HEK293 (cell line): ENCODE measurements at regions not wholly inside any gene's neighbourhood (a gene's known extent, or its start where the extent isn't known, plus 50 kb on each side); places are given as distances from the start of the nearest gene placed in this dataset.

Experiments
- CTCF ChIA-PET: fragments of 350-600 bp; formaldehyde crosslinking; extraction: SDS; loops from one replicate; lab custom pipeline; 2021; ENCODE audit warnings: antibody characterized with exemption; lab: Yijun Ruan, JAX
- POLR2A ChIA-PET: fragments of 300-600 bp; formaldehyde crosslinking; extraction: SDS; loops from one replicate; lab custom pipeline; 2020; ENCODE audit warnings: antibody characterized with exemption, inconsistent platforms; lab: Yijun Ruan, JAX
- H3K27ac ChIP-seq: fragments of 200-500 bp; sonication (Bioruptor generic); 2 replicates; pipeline ENCODE4 v1.5.1; 2014; ENCODE audit warnings: low read depth, low read length, control low read depth, inconsistent platforms; ENCODE audit errors: extremely low read depth
- H3K36me3 ChIP-seq, 2 experiments: fragments of 200-500 bp in 1 of 2; sonication (Bioruptor generic) in 1 of 2; 1 replicate in 1 of 2; 2 replicates in 1 of 2; pipeline ENCODE4 v1.5.1; 2014 to 2017; ENCODE audit warnings: inconsistent platforms in 2 of 2, low read length in 2 of 2; ENCODE audit not compliant: control insufficient read depth in 2 of 2, insufficient read depth in 1 of 2
- H3K4me1 ChIP-seq: fragments of 200-500 bp; sonication (Bioruptor generic); 2 replicates; pipeline ENCODE4 v1.5.1; 2014; ENCODE audit warnings: mild to moderate bottlenecking, low read length, inconsistent platforms; ENCODE audit not compliant: control insufficient read depth, insufficient read depth
- H3K4me3 ChIP-seq: 2 replicates; pipeline ENCODE4 v1.5.1; 2011; ENCODE audit warnings: low read depth, mild to moderate bottlenecking, control low read depth, low read length, moderate library complexity
- H3K9me3 ChIP-seq: fragments of 200-500 bp; sonication (Bioruptor generic); 2 replicates; pipeline ENCODE4 v1.5.1; 2014; ENCODE audit warnings: low read depth, low read length, inconsistent platforms; ENCODE audit not compliant: control insufficient read depth, insufficient read depth
- YY1 ChIP-seq: fragments of 450-650 bp; formaldehyde crosslinking; IDR thresholded peaks from 2 replicates; pipeline ENCODE4 v1.5.1; 2018; ENCODE audit warnings: missing biosample characterization, missing genetic modification characterization
- ZBTB17 ChIP-seq: fragments of 450-650 bp; formaldehyde crosslinking; IDR thresholded peaks from 2 replicates; pipeline ENCODE4 v1.5.1; 2016; ENCODE audit warnings: missing biosample characterization, missing genetic modification characterization
- ZBTB48 ChIP-seq: fragments of 450-650 bp; formaldehyde crosslinking; IDR thresholded peaks from 2 replicates; pipeline ENCODE4 v1.5.1; 2016; ENCODE audit warnings: missing biosample characterization, missing genetic modification characterization
- ZNF114 ChIP-seq: fragments of 450-650 bp; formaldehyde crosslinking; IDR thresholded peaks from 2 replicates; pipeline ENCODE4 v1.5.0; 2017; ENCODE audit warnings: missing biosample characterization, missing genetic modification characterization
- ZNF157 ChIP-seq: fragments of 450-650 bp; formaldehyde crosslinking; IDR thresholded peaks from 2 replicates; pipeline ENCODE4 v1.5.1; 2016; ENCODE audit warnings: missing biosample characterization, missing genetic modification characterization
- ZNF24 ChIP-seq: fragments of 450-650 bp; formaldehyde crosslinking; IDR thresholded peaks from 2 replicates; pipeline ENCODE4 v1.5.1; 2016; ENCODE audit warnings: missing biosample characterization, missing genetic modification characterization
- ZNF274 ChIP-seq, 2 experiments: fragments of 200-500 bp in 1 of 2; fragments of 450-650 bp in 1 of 2; sonication (Bioruptor generic) in 1 of 2; formaldehyde crosslinking in 1 of 2; IDR thresholded peaks; 2 replicates each; pipeline versions ENCODE4 v1.5.1 to v1.6.1; 2014 to 2016; ENCODE audit warnings: borderline replicate concordance in 1 of 2, inconsistent platforms in 1 of 2, low read length in 1 of 2, missing biosample characterization in 1 of 2, missing genetic modification characterization in 1 of 2
- ZNF292 ChIP-seq: fragments of 450-650 bp; formaldehyde crosslinking; IDR thresholded peaks from 2 replicates; pipeline ENCODE4 v1.5.1; 2016; ENCODE audit warnings: low read depth, missing biosample characterization, missing genetic modification characterization, borderline replicate concordance
- ZNF561 ChIP-seq: fragments of 450-650 bp; IDR thresholded peaks from 2 replicates; pipeline ENCODE4 v1.5.1; 2018; ENCODE audit warnings: missing biosample characterization, missing genetic modification characterization, borderline replicate concordance
- ZNF571 ChIP-seq: fragments of 450-650 bp; formaldehyde crosslinking; IDR thresholded peaks from 2 replicates; pipeline ENCODE4 v1.5.0; 2017; ENCODE audit warnings: missing biosample characterization, missing genetic modification characterization
- ZNF623 ChIP-seq: fragments of 450-650 bp; formaldehyde crosslinking; IDR thresholded peaks from 2 replicates; pipeline ENCODE4 v1.5.1; 2016; ENCODE audit warnings: missing biosample characterization, missing genetic modification characterization
- ZNF664 ChIP-seq: fragments of 450-650 bp; formaldehyde crosslinking; IDR thresholded peaks from 2 replicates; pipeline ENCODE4 v1.5.1; 2016; ENCODE audit warnings: missing biosample characterization, missing genetic modification characterization
- ZNF830 ChIP-seq: fragments of 450-650 bp; IDR thresholded peaks from 2 replicates; pipeline ENCODE4 v1.5.0; 2018; ENCODE audit warnings: missing biosample characterization, missing genetic modification characterization, low read depth, mild to moderate bottlenecking, moderate library complexity
- ZNF837 ChIP-seq: fragments of 450-650 bp; formaldehyde crosslinking; IDR thresholded peaks from 2 replicates; pipeline ENCODE4 v1.5.1; 2016; ENCODE audit warnings: missing biosample characterization, missing genetic modification characterization
- TF ChIP-seq, protein P1 (sequence below): fragments of 450-650 bp; formaldehyde crosslinking; IDR thresholded peaks from 2 replicates; pipeline ENCODE4 v1.5.1; 2017; ENCODE audit warnings: missing biosample characterization, mild to moderate bottlenecking, missing genetic modification characterization, moderate library complexity
- TF ChIP-seq, protein P2 (sequence below): fragments of 450-650 bp; formaldehyde crosslinking; conservative IDR thresholded peaks from 2 replicates; pipeline ENCODE4 v1.5.1; 2016; ENCODE audit warnings: low read depth, missing biosample characterization, missing genetic modification characterization
- TF ChIP-seq, protein P3 (sequence below): sonication (generic); formaldehyde crosslinking; IDR thresholded peaks from 2 replicates; pipeline ENCODE4 v1.8.1; 2022; ENCODE audit warnings: mild to moderate bottlenecking, moderate library complexity, missing genetic modification reagents

DNA sequence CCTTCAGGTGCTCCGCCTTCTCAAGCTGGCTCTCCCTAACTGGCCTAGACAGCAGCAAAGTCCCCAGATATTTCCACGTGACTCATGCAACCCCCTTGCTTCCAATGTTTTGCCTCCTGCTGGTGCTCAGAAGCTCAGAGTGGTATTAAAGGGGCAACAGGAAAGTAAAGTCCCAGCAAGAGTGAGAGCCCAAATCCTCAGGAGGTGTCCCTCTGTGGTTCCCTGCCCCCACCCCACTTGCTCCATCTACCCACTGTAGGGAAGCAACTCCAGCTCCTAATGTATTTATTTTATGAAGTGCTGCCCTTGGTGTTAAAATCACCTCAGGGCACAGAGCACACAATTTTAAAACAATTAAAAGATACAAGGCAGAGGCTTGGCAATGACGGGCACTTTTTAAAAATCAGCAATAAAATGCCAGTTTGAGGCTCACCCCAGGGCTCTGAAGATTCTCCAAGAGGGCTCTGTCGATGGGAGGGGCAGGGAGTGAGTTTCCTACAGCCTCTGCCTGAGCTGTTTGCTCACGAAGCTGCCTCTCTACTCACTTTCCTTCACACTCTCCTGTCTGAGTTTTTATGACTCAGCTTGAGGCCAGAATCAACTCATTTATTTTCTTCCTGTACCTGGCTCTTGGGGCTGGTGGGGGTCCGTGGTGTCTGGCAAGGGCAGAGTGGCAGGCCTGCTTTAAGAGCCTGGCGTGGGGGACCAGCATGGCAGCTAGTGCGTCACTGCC lies 81.9 kb upstream of the MAX start (continued):
- TF ChIP-seq, protein P1, sequence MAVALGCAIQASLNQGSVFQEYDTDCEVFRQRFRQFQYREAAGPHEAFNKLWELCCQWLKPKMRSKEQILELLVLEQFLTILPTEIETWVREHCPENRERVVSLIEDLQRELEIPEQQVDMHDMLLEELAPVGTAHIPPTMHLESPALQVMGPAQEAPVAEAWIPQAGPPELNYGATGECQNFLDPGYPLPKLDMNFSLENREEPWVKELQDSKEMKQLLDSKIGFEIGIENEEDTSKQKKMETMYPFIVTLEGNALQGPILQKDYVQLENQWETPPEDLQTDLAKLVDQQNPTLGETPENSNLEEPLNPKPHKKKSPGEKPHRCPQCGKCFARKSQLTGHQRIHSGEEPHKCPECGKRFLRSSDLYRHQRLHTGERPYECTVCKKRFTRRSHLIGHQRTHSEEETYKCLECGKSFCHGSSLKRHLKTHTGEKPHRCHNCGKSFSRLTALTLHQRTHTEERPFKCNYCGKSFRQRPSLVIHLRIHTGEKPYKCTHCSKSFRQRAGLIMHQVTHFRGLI = no peak
- no peak for TF ChIP-seq ZNF830 (tag by site-specific recombination)
- TF ChIP-seq YY1 (tag by site-specific recombination) = no peak
- TF ChIP-seq ZNF837 = no peak
- TF ChIP-seq, all 188 proteins: peak for 2

DNA sequence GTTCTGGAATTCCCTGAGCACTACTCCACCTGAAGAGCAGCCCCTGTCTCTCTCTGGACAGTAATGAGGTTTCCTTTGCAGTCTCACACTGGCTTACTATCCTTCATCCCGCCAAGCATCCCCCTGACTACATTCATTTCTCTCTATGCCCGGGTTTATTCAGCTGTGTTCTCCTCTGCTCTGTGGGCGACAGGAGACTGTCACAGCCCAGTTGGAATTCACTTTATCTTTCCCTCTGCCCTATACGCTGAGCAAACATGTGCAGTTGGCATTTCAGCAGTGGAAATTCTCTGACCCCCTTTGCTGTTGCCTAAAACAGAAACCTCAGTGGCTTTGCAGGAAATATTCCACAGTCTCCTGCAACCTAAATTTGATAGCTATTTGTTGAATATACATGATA lies 83.5 kb upstream of the MAX start:
- POLR2A ChIA-PET = no interaction called here
- TF ChIP-seq, protein P2, sequence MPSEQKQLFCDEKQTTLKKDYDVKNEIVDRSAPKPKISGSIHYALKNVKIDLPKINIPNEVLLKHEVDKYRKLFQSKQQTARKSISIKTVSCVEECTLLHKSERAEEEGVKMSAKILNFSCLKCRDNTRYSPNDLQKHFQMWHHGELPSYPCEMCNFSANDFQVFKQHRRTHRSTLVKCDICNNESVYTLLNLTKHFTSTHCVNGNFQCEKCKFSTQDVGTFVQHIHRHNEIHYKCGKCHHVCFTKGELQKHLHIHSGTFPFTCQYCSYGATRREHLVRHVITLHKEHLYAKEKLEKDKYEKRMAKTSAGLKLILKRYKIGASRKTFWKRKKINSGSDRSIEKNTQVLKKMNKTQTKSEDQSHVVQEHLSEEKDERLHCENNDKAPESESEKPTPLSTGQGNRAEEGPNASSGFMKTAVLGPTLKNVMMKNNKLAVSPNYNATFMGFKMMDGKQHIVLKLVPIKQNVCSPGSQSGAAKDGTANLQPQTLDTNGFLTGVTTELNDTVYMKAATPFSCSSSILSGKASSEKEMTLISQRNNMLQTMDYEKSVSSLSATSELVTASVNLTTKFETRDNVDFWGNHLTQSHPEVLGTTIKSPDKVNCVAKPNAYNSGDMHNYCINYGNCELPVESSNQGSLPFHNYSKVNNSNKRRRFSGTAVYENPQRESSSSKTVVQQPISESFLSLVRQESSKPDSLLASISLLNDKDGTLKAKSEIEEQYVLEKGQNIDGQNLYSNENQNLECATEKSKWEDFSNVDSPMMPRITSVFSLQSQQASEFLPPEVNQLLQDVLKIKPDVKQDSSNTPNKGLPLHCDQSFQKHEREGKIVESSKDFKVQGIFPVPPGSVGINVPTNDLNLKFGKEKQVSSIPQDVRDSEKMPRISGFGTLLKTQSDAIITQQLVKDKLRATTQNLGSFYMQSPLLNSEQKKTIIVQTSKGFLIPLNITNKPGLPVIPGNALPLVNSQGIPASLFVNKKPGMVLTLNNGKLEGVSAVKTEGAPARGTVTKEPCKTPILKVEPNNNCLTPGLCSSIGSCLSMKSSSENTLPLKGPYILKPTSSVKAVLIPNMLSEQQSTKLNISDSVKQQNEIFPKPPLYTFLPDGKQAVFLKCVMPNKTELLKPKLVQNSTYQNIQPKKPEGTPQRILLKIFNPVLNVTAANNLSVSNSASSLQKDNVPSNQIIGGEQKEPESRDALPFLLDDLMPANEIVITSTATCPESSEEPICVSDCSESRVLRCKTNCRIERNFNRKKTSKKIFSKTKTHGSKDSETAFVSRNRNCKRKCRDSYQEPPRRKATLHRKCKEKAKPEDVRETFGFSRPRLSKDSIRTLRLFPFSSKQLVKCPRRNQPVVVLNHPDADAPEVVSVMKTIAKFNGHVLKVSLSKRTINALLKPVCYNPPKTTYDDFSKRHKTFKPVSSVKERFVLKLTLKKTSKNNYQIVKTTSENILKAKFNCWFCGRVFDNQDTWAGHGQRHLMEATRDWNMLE (tag by site-specific recombination) = no peak
- TF ChIP-seq ZNF274 (IDR thresholded peaks at IDR 0.05; ENCODE audit: low read length) = no peak
- no peak for TF ChIP-seq ZNF274 (tag by site-specific recombination; IDR thresholded peaks at IDR 0.05; ENCODE audit: borderline replicate concordance)
- TF ChIP-seq ZBTB17 (tag by site-specific recombination) = no peak
- no peak for TF ChIP-seq ZNF114
- TF ChIP-seq, protein P3, sequence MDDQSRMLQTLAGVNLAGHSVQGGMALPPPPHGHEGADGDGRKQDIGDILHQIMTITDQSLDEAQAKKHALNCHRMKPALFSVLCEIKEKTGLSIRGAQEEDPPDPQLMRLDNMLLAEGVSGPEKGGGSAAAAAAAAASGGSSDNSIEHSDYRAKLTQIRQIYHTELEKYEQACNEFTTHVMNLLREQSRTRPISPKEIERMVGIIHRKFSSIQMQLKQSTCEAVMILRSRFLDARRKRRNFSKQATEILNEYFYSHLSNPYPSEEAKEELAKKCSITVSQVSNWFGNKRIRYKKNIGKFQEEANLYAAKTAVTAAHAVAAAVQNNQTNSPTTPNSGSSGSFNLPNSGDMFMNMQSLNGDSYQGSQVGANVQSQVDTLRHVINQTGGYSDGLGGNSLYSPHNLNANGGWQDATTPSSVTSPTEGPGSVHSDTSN (CRISPR knock-in tag) = no peak
- TF ChIP-seq ZNF292 (tag by site-specific recombination) = no peak
- TF ChIP-seq ZNF571 (tag by site-specific recombination) = no peak
- no peak for TF ChIP-seq ZNF623 (tag by site-specific recombination)
- no peak for TF ChIP-seq ZNF837
- no peak for TF ChIP-seq ZNF561 (tag by site-specific recombination)
- no peak for TF ChIP-seq ZNF157 (tag by site-specific recombination)
- no peak for TF ChIP-seq ZNF24
- no peak for TF ChIP-seq ZBTB48 (tag by site-specific recombination)
- TF ChIP-seq ZNF664 (tag by site-specific recombination) = no peak
- Histone ChIP-seq H3K27ac (no peak overlapping the region), H3K4me1 (no peaks in the 10 kb centered on the region), H3K9me3 (no peaks in the 10 kb centered on the region), H3K4me3 (no peak overlapping the region), H3K36me3 (no peaks in the 10 kb centered on the region)
- CTCF ChIA-PET = interaction anchor here (0.6 kb wide), 1 partner anchor 27 kb away, joined by 3 read pairs; no protein-coding TSS in a partner anchor
